ENCODE measurements at regions not wholly inside any gene's neighbourhood (a gene's known extent, or its start where the extent isn't known, plus 50 kb on each side); places are given as distances from the start of the nearest gene placed in this dataset.

- Histone ChIP-seq H3K9me3 (ENCODE audit: low read length) (no peaks in the 10 kb centered on the region), H3K9ac (ENCODE audit: insufficient read depth, low read depth, low read length) (no peak overlapping the region), H3K4me2 (ENCODE audit: low read depth, low read length) (no peak overlapping the region), H4K20me1 (ENCODE audit: insufficient read depth, low read length) (no peaks in the 10 kb centered on the region), H3K79me2 (ENCODE audit: insufficient read depth, low read length) (no peaks in the 10 kb centered on the region), H3K27me3 (ENCODE audit: control insufficient read depth in 1 of 2, insufficient read depth in 2 of 2, low read length in 2 of 2) (no peaks in the 10 kb centered on the region), H3K36me3 (replicated peaks in 1 of 2; ENCODE audit: control insufficient read depth in 1 of 2, insufficient read depth in 2 of 2, low read length in 2 of 2) (no peaks in the 10 kb centered on the region), H2AFZ (ENCODE audit: low read length) (no peak overlapping the region), H3K27ac (ENCODE audit: extremely low read length, insufficient read depth, low read length) (no peak overlapping the region), H3K4me3 (replicated peaks in 1 of 3; ENCODE audit: insufficient read depth in 1 of 3, low read depth in 2 of 3, low read length in 3 of 3) (no peak overlapping the region), H3K4me1 (ENCODE audit: insufficient read depth, low read length) (no peaks in the 10 kb centered on the region)
- in situ Hi-C loops (cut with HindIII; ENCODE audit: extremely low pct_ligation_motif_present, low pct_unique_long_range_greater_than_20kb) (no loop called here), intact Hi-C loops (cut with micrococcal nuclease; ENCODE audit: unreplicated experiment) (no loop called here)
- ChIA-PET CTCF (ENCODE audit: low intra/inter-chr PET ratio, low total read pairs) (no interaction called here), POLR2A (no interaction called here)
- no peak for ATAC-seq
- 32% methylated on average over 5 of the region's 5 CpGs for WGBS (ENCODE audit: low lambda C conversion rate)
- no peak for TF ChIP-seq RBAK (CRISPR knock-in tag; IDR thresholded peaks at IDR 0.05)
- no peak for TF ChIP-seq ZNF138 (CRISPR knock-in tag; IDR thresholded peaks at IDR 0.05; ENCODE audit: low read depth)
- TF ChIP-seq SNAPC2 (CRISPR knock-in tag; IDR thresholded peaks at IDR 0.05), result no peak
- no peak for TF ChIP-seq EZH2 (conservative IDR thresholded peaks at IDR 0.05; ENCODE audit: low read depth, low read length)
- FAIRE-seq, result no peak
- no peak for DNase-seq (ENCODE audit: low spot score)
- BruUV-seq (replicated peaks), result no TSS peak
These were observed 162.1 kb upstream of the IFNG-AS1 start for GRCh38 chr12:67826946-67827720.

- WGBS (ENCODE audit: low lambda C conversion rate), result 6% methylated on average over 7 of the region's 7 CpGs
- Histone ChIP-seq H3K4me1 (ENCODE audit: insufficient read depth, low read length) (no peaks in the 10 kb centered on the region), H3K27ac (ENCODE audit: extremely low read length, insufficient read depth, low read length) (no peak overlapping the region), H3K9me3 (ENCODE audit: low read length) (no peaks in the 10 kb centered on the region), H3K27me3 (ENCODE audit: control insufficient read depth in 1 of 2, insufficient read depth in 2 of 2, low read length in 2 of 2) (no peaks in the 10 kb centered on the region), H3K4me2 (ENCODE audit: low read depth, low read length) (peak overlapping the region; percentile 36), H3K79me2 (ENCODE audit: insufficient read depth, low read length) (no peaks in the 10 kb centered on the region), H3K36me3 (replicated peaks in 1 of 2; ENCODE audit: control insufficient read depth in 1 of 2, insufficient read depth in 2 of 2, low read length in 2 of 2) (no peaks in the 10 kb centered on the region), H3K9ac (ENCODE audit: insufficient read depth, low read depth, low read length) (no peak overlapping the region), H4K20me1 (ENCODE audit: insufficient read depth, low read length) (no peaks in the 10 kb centered on the region), H3K4me3 (replicated peaks in 1 of 3; ENCODE audit: insufficient read depth in 1 of 3, low read depth in 2 of 3, low read length in 3 of 3) (no peak overlapping the region; a peak in 1 of 6 replicates), H2AFZ (ENCODE audit: low read length) (no peak overlapping the region)
- no peak for TF ChIP-seq BRD4 (CRISPR knock-in tag; IDR thresholded peaks at IDR 0.05)
- TF ChIP-seq KDM5B (CRISPR knock-in tag; IDR thresholded peaks at IDR 0.05; ENCODE audit: borderline replicate concordance), result no peak
- TF ChIP-seq PHF20 (CRISPR knock-in tag; IDR thresholded peaks at IDR 0.05), result no peak
- TF ChIP-seq HCFC1 (IDR thresholded peaks at IDR 0.05; ENCODE audit: low read depth, low read length), result no peak
- TF ChIP-seq RARG (CRISPR knock-in tag; IDR thresholded peaks at IDR 0.05; ENCODE audit: low read depth), result no peak
- TF ChIP-seq ZNF543 (CRISPR knock-in tag; IDR thresholded peaks at IDR 0.05), result no peak
- TF ChIP-seq POLR2AphosphoS2 (IDR thresholded peaks at IDR 0.05; ENCODE audit: low read depth, low read length), result no peak
- no peak for TF ChIP-seq ZNF430 (CRISPR knock-in tag; IDR thresholded peaks at IDR 0.05)
- no peak for TF ChIP-seq CC2D1A (CRISPR knock-in tag; IDR thresholded peaks at IDR 0.05)
- no peak for TF ChIP-seq ZNF546 (CRISPR knock-in tag; conservative IDR thresholded peaks at IDR 0.05)
- TF ChIP-seq HNRNPLL (IDR thresholded peaks at IDR 0.05; ENCODE audit: low read depth, low read length, poor library complexity, severe bottlenecking), result no peak
- no peak for TF ChIP-seq AGO1 (IDR thresholded peaks at IDR 0.05; ENCODE audit: low read depth, low read length, poor library complexity, severe bottlenecking)
- TF ChIP-seq ZFP82 (CRISPR knock-in tag; IDR thresholded peaks at IDR 0.05; ENCODE audit: borderline replicate concordance), result no peak
- no peak for TF ChIP-seq ASH2L (IDR thresholded peaks at IDR 0.05; ENCODE audit: insufficient read length, low read depth, low read length)
- TF ChIP-seq ZNF24 (IDR thresholded peaks at IDR 0.05), result no peak
- no peak for TF ChIP-seq SIX1 (CRISPR knock-in tag; IDR thresholded peaks at IDR 0.05; ENCODE audit: borderline replicate concordance)
- ATAC-seq (peak; percentile 65), FAIRE-seq (no peak), DNase-seq (ENCODE audit: low spot score) (no peak)
- in situ Hi-C loops (cut with HindIII; ENCODE audit: extremely low pct_ligation_motif_present, low pct_unique_long_range_greater_than_20kb), result no loop called here
- CTCF ChIA-PET (ENCODE audit: low intra/inter-chr PET ratio, low total read pairs), result no interaction called here
- BruUV-seq (replicated peaks), result no TSS peak
- intact Hi-C loops (cut with micrococcal nuclease; ENCODE audit: unreplicated experiment), result no loop called here
- POLR2A ChIA-PET, result no interaction called here
These were observed 161.3 kb upstream of the IFNG-AS1 start for GRCh38 chr12:67827820-67828383.
